RWPE2 (cell line): ENCODE measurements at regions not wholly inside any gene's neighbourhood (a gene's known extent, or its start where the extent isn't known, plus 50 kb on each side); places are given as distances from the start of the nearest gene placed in this dataset.

Experiments
- ATAC-seq: fragments of 200-7000 bp; cut with Tn5 transposase; 3 replicates; pipeline ENCODE4 v1.9.1; 2021; ENCODE audit warnings: low read depth
- DNase-seq: peaks from one replicate; pipeline ENCODE4 v3.0.0-alpha.2; 2020; ENCODE audit warnings: low spot score
- H3K27ac ChIP-seq: fragments of 450-650 bp; 2 replicates; pipeline ENCODE4 v1.5.1; 2017; ENCODE audit warnings: mild to moderate bottlenecking; ENCODE audit not compliant: poor library complexity, severe bottlenecking
- H3K27me3 ChIP-seq: fragments of 250-450 bp; sonication (Bioruptor Pico); 2 replicates; pipeline ENCODE4 v1.5.1; 2021; ENCODE audit warnings: mild to moderate bottlenecking, moderate library complexity; ENCODE audit not compliant: insufficient read depth, poor library complexity, severe bottlenecking
- H3K36me3 ChIP-seq: fragments of 250-450 bp; sonication (Bioruptor Pico); 2 replicates; pipeline ENCODE4 v1.5.1; 2020; ENCODE audit warnings: low read depth, mild to moderate bottlenecking, moderate library complexity
- H3K4me1 ChIP-seq: fragments of 250-450 bp; sonication (Bioruptor Pico); 2 replicates; pipeline ENCODE4 v1.5.1; 2021; ENCODE audit warnings: mild to moderate bottlenecking, moderate library complexity; ENCODE audit not compliant: insufficient read depth, poor library complexity, severe bottlenecking
- H3K4me3 ChIP-seq: fragments of 250-450 bp; sonication (Bioruptor Pico); 2 replicates; pipeline ENCODE4 v1.5.1; 2021; ENCODE audit warnings: mild to moderate bottlenecking, moderate library complexity; ENCODE audit not compliant: severe bottlenecking
- H3K9me3 ChIP-seq: fragments of 250-450 bp; sonication (Bioruptor Pico); 2 replicates; pipeline ENCODE4 v1.5.1; 2021; ENCODE audit warnings: mild to moderate bottlenecking, moderate library complexity; ENCODE audit not compliant: severe bottlenecking
- CTCF ChIP-seq: fragments of 450-650 bp; IDR thresholded peaks from one replicate; pipeline ENCODE4 v1.5.1; 2017; ENCODE audit warnings: mild to moderate bottlenecking, moderate library complexity; ENCODE audit not compliant: poor library complexity, severe bottlenecking

DNA sequence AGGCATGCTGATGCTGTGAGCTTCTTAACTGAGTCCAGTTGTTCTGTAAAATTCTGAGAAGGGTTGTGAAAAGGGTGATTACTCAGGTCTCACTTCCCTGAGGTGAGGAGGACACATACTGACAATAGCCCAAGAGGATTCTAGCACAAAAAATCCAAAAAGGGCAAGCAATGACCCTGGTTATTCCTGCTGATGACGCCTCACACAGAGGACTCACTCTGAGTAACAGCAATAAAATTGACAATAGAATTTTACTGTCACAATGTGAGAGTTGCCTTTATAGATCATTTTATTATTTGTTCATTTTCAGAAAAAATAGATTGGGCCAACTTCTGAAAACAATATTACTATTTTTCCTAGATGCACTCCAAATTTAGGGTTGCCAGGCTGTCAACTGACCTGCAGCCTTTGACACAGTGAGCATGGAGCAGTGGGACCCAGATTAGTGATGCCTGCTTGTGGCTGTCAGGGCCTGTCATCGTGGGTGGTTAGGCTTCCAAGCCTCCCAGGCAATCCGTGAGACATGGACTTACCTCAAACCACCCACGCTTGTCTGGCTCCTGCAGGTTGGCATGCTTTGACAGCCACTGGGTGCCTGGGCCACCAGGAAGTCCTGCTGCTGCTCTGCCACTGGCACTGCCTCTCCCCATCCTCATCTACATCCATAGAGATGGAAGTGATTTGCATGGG, 396.0 kb upstream of the THBS1 start:
- TF ChIP-seq CTCF, result no peak
- H3K9me3 ChIP-seq, result peaks cover 3% of the 10 kb centered on the region
- H3K27me3 ChIP-seq, result no peaks in the 10 kb centered on the region
- peak overlapping the region; percentile 100 for H3K27ac ChIP-seq
- peaks cover 66% of the 10 kb centered on the region for H3K4me1 ChIP-seq
- H3K4me3 ChIP-seq, result no peak overlapping the region
- ATAC-seq (no peak), DNase-seq (no peak)
- no peaks in the 10 kb centered on the region for H3K36me3 ChIP-seq

- Histone ChIP-seq H3K36me3 (no peaks in the 10 kb centered on the region), H3K4me3 (no peak overlapping the region), H3K27me3 (no peaks in the 10 kb centered on the region), H3K4me1 (peaks cover 67% of the 10 kb centered on the region), H3K27ac (peak overlapping the region; percentile 100), H3K9me3 (no peaks in the 10 kb centered on the region)
- no peak for DNase-seq
- no peak for ATAC-seq
- no peak for TF ChIP-seq CTCF
These were observed 392.6 kb upstream of the THBS1 start for GRCh38 chr15:39188314-39188713.

- TF ChIP-seq CTCF, result no peak
- DNase-seq (peak; percentile 72), ATAC-seq (peak; percentile 72)
- no peaks in the 10 kb centered on the region for H3K27me3 ChIP-seq
- H3K27ac ChIP-seq, result peak overlapping the region; percentile 100
- no peak overlapping the region for H3K4me3 ChIP-seq
- H3K4me1 ChIP-seq, result peaks cover 67% of the 10 kb centered on the region
- no peaks in the 10 kb centered on the region for H3K9me3 ChIP-seq
- no peaks in the 10 kb centered on the region for H3K36me3 ChIP-seq
These were observed 391.9 kb upstream of the THBS1 start for GRCh38 chr15:39188930-39189329.

DNA sequence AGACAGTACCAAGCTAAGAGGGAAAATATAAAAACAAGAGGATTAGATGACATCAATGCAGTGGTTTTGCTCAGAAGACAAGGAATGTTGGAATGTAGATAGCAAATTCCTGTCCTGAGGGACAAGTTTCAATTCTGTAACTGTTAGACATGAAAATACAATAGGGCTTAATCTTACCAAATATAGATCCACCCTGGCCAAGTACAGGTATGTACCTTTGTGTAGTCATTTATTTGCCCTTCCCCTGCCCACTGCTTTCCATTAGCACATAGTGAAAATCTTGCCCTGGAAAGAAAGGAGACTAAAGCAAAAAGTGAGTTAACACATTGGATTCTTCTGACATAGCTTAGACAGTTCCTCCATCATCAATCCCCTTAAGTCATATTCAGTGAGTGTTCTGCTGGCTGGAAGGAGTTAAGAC, 389.0 kb upstream of the THBS1 start:
- no peak overlapping the region for H3K4me3 ChIP-seq
- H3K4me1 ChIP-seq, result peaks cover 87% of the 10 kb centered on the region
- H3K9me3 ChIP-seq, result no peaks in the 10 kb centered on the region
- DNase-seq (no peak), ATAC-seq (peak; percentile 62)
- H3K36me3 ChIP-seq, result no peaks in the 10 kb centered on the region
- H3K27ac ChIP-seq, result peak overlapping the region; percentile 100
- TF ChIP-seq CTCF, result no peak
- H3K27me3 ChIP-seq, result no peaks in the 10 kb centered on the region

DNA sequence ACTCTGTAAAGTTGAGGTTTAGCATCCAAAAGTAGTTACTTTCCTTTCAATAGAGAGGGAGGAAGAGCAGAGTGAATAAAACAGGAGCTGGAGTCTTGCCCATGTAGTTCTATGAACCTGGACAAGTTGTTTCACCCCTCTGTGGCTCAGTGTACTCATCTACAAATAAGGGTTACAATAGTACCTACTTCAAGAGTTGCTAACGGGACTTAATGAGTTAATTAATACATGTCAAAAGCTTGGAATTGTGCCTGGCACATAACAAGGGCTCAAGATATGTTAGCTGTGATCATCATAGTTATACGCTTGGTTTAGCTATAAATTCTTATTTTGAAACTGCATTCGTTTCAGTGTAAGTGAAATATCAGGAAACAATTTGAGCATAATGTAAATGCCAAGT, 388.5 kb upstream of the THBS1 start:
- no peak for TF ChIP-seq CTCF
- ATAC-seq (no peak), DNase-seq (no peak)
- Histone ChIP-seq H3K4me1 (peaks cover 90% of the 10 kb centered on the region), H3K36me3 (no peaks in the 10 kb centered on the region), H3K27me3 (no peaks in the 10 kb centered on the region), H3K27ac (peak overlapping the region; percentile 100), H3K9me3 (no peaks in the 10 kb centered on the region), H3K4me3 (no peak overlapping the region)
